Duodenal mucosa (tissue), 2 donors: ENCODE measurements at regions not wholly inside any gene's neighbourhood (a gene's known extent, or its start where the extent isn't known, plus 50 kb on each side); places are given as distances from the start of the nearest gene placed in this dataset.

Experiments
- H3K27ac ChIP-seq: one replicate; pipeline ENCODE4 v1.7.0; 2013; ENCODE audit warnings: low read depth, low read length
- H3K27me3 ChIP-seq, 2 donors: one replicate each; pipeline ENCODE4 v1.7.0; 2013; ENCODE audit warnings: low read length in 2 of 2, control low read depth in 1 of 2; ENCODE audit not compliant: insufficient read depth in 2 of 2, control insufficient read depth in 1 of 2
- H3K36me3 ChIP-seq, 2 donors: one replicate each; pipeline ENCODE4 v1.7.0; 2013; ENCODE audit warnings: low read length in 2 of 2, control low read depth in 1 of 2; ENCODE audit not compliant: insufficient read depth in 2 of 2, control insufficient read depth in 1 of 2
- H3K4me1 ChIP-seq, 2 donors: one replicate each; pipeline ENCODE4 v1.7.0; 2013; ENCODE audit warnings: low read length in 2 of 2, control low read depth in 1 of 2; ENCODE audit not compliant: insufficient read depth in 2 of 2, control insufficient read depth in 1 of 2
- H3K4me3 ChIP-seq, 2 donors: one replicate each; pipeline ENCODE4 v1.7.0; 2013; ENCODE audit warnings: low read length in 2 of 2, low read depth in 1 of 2
- H3K9ac ChIP-seq, 2 donors: one replicate each; pipeline ENCODE4 v1.7.0; 2013; ENCODE audit warnings: low read length in 2 of 2, low read depth in 1 of 2
- H3K9me3 ChIP-seq, 2 donors: one replicate each; pipeline ENCODE4 v1.7.0; 2013; ENCODE audit warnings: low read length in 2 of 2, control low read depth in 1 of 2; ENCODE audit not compliant: control insufficient read depth in 1 of 2

DNA sequence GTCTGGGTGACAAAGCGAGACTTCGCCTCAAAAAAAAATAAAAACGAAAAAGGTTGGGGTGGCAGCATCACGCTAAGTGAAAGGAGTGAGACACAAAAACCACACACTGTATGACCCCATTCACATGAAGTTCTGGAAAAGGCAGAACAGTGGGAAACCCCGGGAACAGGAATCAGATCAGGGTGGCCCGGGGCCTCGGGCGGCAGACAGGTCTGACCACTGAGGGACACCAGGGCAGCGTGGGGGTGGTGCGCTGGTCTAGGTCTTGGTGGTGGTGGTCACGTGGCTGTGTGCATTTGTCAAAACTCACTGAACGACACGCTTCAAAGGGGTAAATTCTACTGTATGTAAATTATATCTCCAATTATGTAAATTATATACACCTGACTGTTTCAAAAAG lies 79.7 kb upstream of the PRR20G start:
- Histone ChIP-seq H3K4me3 (no peak overlapping the region), H3K9me3 (no peaks in the 10 kb centered on the region), H3K4me1 (no peaks in the 10 kb centered on the region), H3K9ac (no peak overlapping the region), H3K36me3 (no peaks in the 10 kb centered on the region), H3K27ac (no peak overlapping the region), H3K27me3 (peaks cover 0 to 4% of the 10 kb centered on the region in 2 donors)

DNA sequence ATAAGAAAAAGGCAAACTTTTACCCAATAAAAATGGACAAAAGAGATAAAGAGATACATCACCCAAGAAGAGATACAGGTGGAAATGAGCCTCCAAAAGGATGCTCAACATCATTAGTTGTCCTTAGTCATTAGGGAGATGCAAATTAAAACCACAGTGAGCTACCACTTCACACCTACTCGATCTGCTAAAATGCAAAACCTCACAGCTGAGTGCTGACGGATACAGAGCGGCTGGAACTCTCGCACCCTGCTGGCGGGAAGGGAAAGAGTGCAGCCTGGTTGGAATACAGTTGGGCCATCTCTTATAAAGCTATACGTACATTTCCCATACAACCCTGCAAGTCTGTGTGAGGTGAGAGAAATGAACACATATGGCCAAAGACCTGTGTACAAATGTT lies 78.5 kb upstream of the PRR20G start:
- H3K9ac ChIP-seq, result no peak overlapping the region
- no peak overlapping the region for H3K27ac ChIP-seq
- no peak overlapping the region for H3K4me3 ChIP-seq
- no peaks in the 10 kb centered on the region for H3K4me1 ChIP-seq
- H3K9me3 ChIP-seq, result no peaks in the 10 kb centered on the region
- no peaks in the 10 kb centered on the region for H3K36me3 ChIP-seq
- H3K27me3 ChIP-seq, result peaks cover 0 to 4% of the 10 kb centered on the region in 2 donors

DNA sequence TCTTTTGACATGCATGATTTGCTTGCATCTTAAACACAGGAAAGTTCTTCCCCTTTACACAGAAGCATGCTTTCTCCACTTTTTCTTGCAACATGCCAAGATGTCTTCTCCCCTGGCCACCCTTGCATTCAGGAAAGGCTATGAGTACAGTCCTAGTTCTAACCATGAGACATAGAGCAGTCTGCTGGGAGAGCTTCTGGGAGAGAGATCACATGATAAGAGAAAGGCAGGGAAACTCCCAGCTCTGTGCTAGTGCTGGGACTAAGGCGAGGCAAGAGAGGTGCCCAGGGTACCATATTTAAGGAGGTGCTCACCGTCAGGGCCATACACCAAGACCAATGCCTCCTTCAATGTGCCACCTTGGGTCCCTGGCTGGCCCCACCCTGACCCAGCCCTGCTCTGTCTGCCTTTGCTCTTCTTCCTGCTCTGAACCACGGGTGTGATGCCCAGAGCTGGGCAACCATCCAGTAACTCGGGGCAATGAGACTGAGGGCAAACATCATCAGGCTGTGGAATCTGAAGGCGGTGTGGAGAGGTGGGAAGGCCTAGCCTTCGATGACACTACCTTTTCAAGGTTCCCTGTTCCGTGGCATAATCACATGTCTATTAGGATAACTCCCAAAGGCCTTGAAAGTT lies 77.4 kb upstream of the PRR20G start:
- no peak overlapping the region for H3K27ac ChIP-seq
- H3K4me1 ChIP-seq, result no peaks in the 10 kb centered on the region
- no peaks in the 10 kb centered on the region for H3K9me3 ChIP-seq
- H3K36me3 ChIP-seq, result no peaks in the 10 kb centered on the region
- H3K4me3 ChIP-seq, result no peak overlapping the region
- no peak overlapping the region for H3K9ac ChIP-seq
- H3K27me3 ChIP-seq, result peaks cover 0 to 4% of the 10 kb centered on the region in 2 donors

DNA sequence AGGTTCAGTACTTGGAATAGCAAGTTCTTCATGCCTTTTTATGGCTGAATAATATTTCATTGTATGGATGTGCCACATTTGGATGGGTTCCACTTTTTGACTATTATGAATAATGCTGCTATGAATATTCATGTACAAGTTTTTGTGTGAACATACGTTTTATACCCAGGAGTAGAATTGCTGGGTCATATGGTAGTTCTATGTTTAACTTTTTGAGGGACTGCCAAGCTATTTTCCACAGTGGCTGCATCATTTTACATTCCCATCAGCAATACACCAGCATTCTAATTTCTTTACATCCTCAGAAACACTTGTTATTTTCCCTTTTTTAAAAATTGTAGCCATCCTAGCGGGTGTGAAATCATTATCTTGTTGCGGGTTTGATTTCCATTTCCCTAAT lies 76.0 kb upstream of the PRR20G start:
- Histone ChIP-seq H3K4me1 (no peaks in the 10 kb centered on the region), H3K9ac (no peak overlapping the region), H3K36me3 (no peaks in the 10 kb centered on the region), H3K4me3 (no peak overlapping the region), H3K27ac (no peak overlapping the region), H3K27me3 (peaks cover 0 to 4% of the 10 kb centered on the region in 2 donors), H3K9me3 (no peaks in the 10 kb centered on the region)

DNA sequence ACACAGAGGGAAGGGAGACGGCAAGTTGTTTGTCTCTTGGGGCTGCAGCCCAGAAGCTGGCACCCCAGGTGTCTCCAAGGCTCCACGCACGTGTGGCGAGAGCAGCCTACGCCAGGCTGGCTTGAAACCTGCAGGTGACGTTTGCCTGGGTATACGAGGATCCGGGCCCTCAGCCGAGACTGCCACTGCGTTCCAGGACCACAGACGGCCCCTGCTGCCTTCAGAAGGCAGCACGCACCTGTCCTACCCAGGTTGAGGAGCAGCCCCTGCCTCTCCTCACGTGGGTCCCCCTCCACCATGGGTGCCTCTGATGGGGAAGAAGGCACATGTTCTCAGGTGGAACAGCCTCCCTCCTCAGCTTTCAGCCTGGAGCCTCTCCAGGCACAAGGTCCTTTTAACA lies 75.3 kb upstream of the PRR20G start:
- Histone ChIP-seq H3K9ac (no peak overlapping the region), H3K36me3 (no peaks in the 10 kb centered on the region), H3K27me3 (peaks cover 0 to 4% of the 10 kb centered on the region in 2 donors), H3K27ac (no peak overlapping the region), H3K9me3 (no peaks in the 10 kb centered on the region), H3K4me1 (no peaks in the 10 kb centered on the region), H3K4me3 (no peak overlapping the region)

DNA sequence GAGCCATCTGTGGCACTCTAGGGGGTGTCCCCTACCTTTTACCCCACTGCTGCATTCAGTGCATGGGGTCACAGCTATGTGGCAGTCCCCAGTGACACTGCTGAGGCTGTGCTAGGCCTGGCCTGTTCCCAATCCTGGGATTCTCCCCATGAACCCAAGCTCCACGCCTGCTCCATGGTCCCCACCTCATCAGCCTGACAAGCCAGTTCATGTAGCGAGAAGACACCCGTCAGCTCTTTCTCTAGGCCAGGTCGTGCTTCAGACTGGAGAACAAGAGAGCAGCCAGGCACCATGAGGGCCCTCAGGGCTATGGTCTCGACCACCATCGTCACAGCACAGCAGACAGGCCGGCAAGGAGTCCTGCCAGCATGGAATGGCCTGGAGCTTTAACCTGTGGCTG lies 72.8 kb upstream of the PRR20G start:
- Histone ChIP-seq H3K9me3 (peaks cover 4 to 8% of the 10 kb centered on the region in 2 donors), H3K9ac (no peak overlapping the region), H3K36me3 (no peaks in the 10 kb centered on the region), H3K4me1 (no peaks in the 10 kb centered on the region), H3K27me3 (no peaks in the 10 kb centered on the region), H3K4me3 (no peak overlapping the region), H3K27ac (no peak overlapping the region)

DNA sequence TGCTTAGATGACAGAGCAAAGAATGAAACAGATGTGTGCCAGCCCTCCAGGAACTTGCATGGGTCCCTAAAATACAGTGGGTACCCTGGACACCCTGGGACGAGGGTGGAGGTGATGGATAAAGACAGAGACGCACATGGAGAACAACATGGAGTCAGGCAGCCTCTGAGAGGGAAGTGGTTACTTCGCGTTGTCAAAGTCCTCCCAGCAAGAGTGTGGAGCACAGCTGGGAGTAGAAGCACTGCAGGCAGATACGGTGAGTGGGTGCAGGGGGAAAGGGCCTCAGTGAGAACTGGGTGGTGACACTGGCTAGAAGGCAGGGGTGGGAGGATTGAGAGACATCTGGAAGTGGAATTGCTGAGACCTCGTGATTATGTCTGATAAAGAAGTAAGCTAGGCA lies 70.8 kb upstream of the PRR20G start:
- no peaks in the 10 kb centered on the region for H3K36me3 ChIP-seq
- no peak overlapping the region for H3K9ac ChIP-seq
- H3K4me1 ChIP-seq, result no peaks in the 10 kb centered on the region
- no peaks in the 10 kb centered on the region for H3K27me3 ChIP-seq
- H3K9me3 ChIP-seq, result peaks cover 4 to 8% of the 10 kb centered on the region in 2 donors
- no peak overlapping the region for H3K27ac ChIP-seq
- no peak overlapping the region for H3K4me3 ChIP-seq

DNA sequence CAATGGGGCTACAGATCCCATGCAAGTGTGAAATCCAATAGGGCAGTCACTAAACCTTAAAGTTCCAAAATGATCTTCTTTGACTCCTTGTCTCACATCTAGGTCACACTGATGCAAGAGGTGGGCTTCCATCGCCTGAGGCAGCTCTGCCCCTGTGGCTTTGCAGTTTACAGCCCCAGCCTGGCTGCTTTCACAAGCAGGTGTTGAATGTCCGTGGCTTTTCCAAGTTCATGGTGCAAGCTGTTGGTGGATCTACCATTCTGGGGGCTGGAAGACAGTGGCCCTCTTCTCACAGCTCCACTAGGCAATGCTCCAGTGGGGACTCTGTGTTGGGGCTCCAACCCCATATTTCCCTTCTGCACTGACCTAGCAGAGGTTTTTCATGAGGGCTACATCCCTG lies 68.5 kb upstream of the PRR20G start:
- Histone ChIP-seq H3K9ac (no peak overlapping the region), H3K27me3 (peaks cover 0 to 4% of the 10 kb centered on the region in 2 donors), H3K4me3 (no peak overlapping the region), H3K4me1 (no peaks in the 10 kb centered on the region), H3K27ac (no peak overlapping the region), H3K36me3 (no peaks in the 10 kb centered on the region), H3K9me3 (peaks cover 4 to 8% of the 10 kb centered on the region in 2 donors)

DNA sequence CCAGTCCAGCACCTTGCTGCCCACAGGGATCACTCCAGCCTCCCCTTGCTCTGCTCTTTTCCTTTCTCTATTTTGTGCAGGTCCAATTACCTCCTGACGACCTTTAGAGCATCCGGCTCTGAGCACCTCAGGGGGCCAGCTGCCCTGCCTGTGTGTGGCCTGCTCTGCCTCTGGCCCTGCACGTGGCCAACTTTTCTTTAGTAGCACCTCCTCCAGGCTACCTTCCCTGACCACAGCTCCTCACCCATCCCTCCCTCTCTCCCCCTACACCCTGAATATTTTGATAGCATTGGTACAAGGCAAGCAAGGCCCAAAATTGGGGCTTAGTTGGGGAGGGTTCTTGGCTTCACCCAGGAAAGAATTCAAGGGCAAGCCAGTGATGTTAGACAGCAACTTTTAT lies 66.9 kb upstream of the PRR20G start:
- H3K36me3 ChIP-seq, result no peaks in the 10 kb centered on the region
- H3K27me3 ChIP-seq, result peaks cover 0 to 4% of the 10 kb centered on the region in 2 donors
- no peak overlapping the region for H3K9ac ChIP-seq
- no peak overlapping the region for H3K27ac ChIP-seq
- H3K4me1 ChIP-seq, result no peaks in the 10 kb centered on the region
- H3K4me3 ChIP-seq, result no peak overlapping the region
- peaks cover 4 to 8% of the 10 kb centered on the region in 2 donors for H3K9me3 ChIP-seq

DNA sequence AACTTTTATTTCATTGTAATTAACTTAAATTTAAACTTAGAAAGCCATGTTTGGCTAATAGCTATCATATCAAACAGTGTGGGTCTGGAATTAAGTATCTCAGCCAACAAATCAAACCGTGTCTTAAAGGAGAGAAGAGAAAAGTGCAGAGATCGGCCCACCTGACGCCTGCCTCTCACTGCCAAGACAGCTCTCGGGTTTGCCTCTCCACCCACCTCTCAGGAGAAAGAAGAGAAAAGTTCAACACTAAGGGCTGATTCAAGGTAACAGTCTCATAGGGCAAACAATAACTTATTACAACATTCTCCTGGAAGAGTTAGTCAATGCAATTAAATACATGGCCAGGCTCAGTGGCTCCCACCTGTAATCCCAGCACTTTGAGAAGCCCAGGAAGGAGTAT lies 64.8 kb upstream of the PRR20G start:
- no peaks in the 10 kb centered on the region for H3K36me3 ChIP-seq
- H3K4me1 ChIP-seq, result no peaks in the 10 kb centered on the region
- no peak overlapping the region for H3K9ac ChIP-seq
- peaks cover 0 to 4% of the 10 kb centered on the region in 2 donors for H3K27me3 ChIP-seq
- no peak overlapping the region for H3K27ac ChIP-seq
- no peak overlapping the region for H3K4me3 ChIP-seq
- H3K9me3 ChIP-seq, result peaks cover 4 to 8% of the 10 kb centered on the region in 2 donors
